Endothelial cell of umbilical vein (primary cell): ENCODE measurements at regions not wholly inside any gene's neighbourhood (a gene's known extent, or its start where the extent isn't known, plus 50 kb on each side); places are given as distances from the start of the nearest gene placed in this dataset.

Experiments used
- BruUV-seq: library from RNA; stranded (reverse); fragments of 400-500 nt; replicated peaks from 2 replicates; lab custom pipeline; 2021; lab: Mats Ljungman, UMichigan
- CTCF ChIA-PET: fragments of 300-600, 350-600 bp; sonication (Branson Sonifier 250); formaldehyde crosslinking; loops from one replicate; lab custom pipeline; 2021; ENCODE audit warnings: antibody characterized with exemption, inconsistent platforms; lab: Charles Lee
- POLR2A ChIA-PET: fragments of 300-600, 350-600 bp; sonication (Branson Sonifier 250); formaldehyde crosslinking; loops from one replicate; lab custom pipeline; 2021; ENCODE audit warnings: antibody characterized with exemption, inconsistent platforms; lab: Charles Lee
- DNase-seq: peaks from one replicate; pipeline ENCODE4 v3.0.0-alpha.2; 2011; ENCODE audit warnings: low read depth, low spot score
- FAIRE-seq: peaks from 2 replicates; lab custom pipeline; 2011; peaks lifted over from hg19 to GRCh38; lab: Jason Lieb, UNC
- H2AFZ ChIP-seq: 2 replicates; pipeline ENCODE4 v1.6.0; 2012; ENCODE audit warnings: low read depth, low read length, control low read depth, inconsistent platforms
- H3K27ac ChIP-seq: 2 replicates; pipeline ENCODE4 v1.5.1; 2011; ENCODE audit warnings: low read depth, mild to moderate bottlenecking, control low read depth, low read length, moderate library complexity; ENCODE audit not compliant: insufficient read depth
- H3K27me3 ChIP-seq, 2 experiments: 2 replicates each; pipeline versions ENCODE4 v1.6.0 to v1.6.1; 2011; ENCODE audit warnings: low read length in 2 of 2, mixed read lengths in 1 of 2; ENCODE audit not compliant: control insufficient read depth in 2 of 2, insufficient read depth in 2 of 2
- H3K36me3 ChIP-seq, 2 experiments: 2 replicates in 1 of 2; 3 replicates in 1 of 2; pipeline ENCODE4 v1.5.1; 2011; ENCODE audit warnings: low read length in 2 of 2, mild to moderate bottlenecking in 1 of 2, moderate library complexity in 1 of 2; ENCODE audit not compliant: control insufficient read depth in 2 of 2, insufficient read depth in 2 of 2; ENCODE audit errors: extremely low read depth in 1 of 2
- H3K4me1 ChIP-seq: 3 replicates; pipeline ENCODE4 v1.5.1; 2011; ENCODE audit warnings: mild to moderate bottlenecking, low read length; ENCODE audit not compliant: control insufficient read depth, insufficient read depth; ENCODE audit errors: extremely low read depth
- H3K4me2 ChIP-seq: 2 replicates; pipeline ENCODE4 v1.6.1; 2011; ENCODE audit warnings: low read length, control low read depth, mixed read lengths; ENCODE audit not compliant: insufficient read depth
- H3K4me3 ChIP-seq, 3 experiments: fragments of 200-600 bp in 1 of 3; sonication (generic), shearing (Covaris generic) in 1 of 3; replicated peaks in 1 of 3; 2 replicates each; pipeline ENCODE4 v1.5.1; 2011 to 2016; ENCODE audit warnings: control low read depth in 3 of 3, low read length in 3 of 3, mild to moderate bottlenecking in 2 of 3, inconsistent platforms in 1 of 3, low read depth in 1 of 3, moderate library complexity in 1 of 3; ENCODE audit not compliant: insufficient read depth in 1 of 3
- H3K79me2 ChIP-seq: 2 replicates; pipeline ENCODE4 v1.6.0; 2012; ENCODE audit warnings: low read length, inconsistent platforms; ENCODE audit not compliant: control insufficient read depth, insufficient read depth
- H3K9ac ChIP-seq: replicated peaks from 2 replicates; pipeline ENCODE3; 2011; ENCODE audit warnings: low read length, control low read depth; ENCODE audit not compliant: insufficient read depth; ENCODE audit errors: extremely low read depth
- H3K9me1 ChIP-seq: replicated peaks from 3 replicates; pipeline ENCODE4 v1.6.0; 2011; ENCODE audit warnings: mild to moderate bottlenecking, low read length; ENCODE audit not compliant: control insufficient read depth, insufficient read depth; ENCODE audit errors: extremely low read depth
- H3K9me3 ChIP-seq: replicated peaks from 2 replicates; pipeline ENCODE4 v1.5.1; 2012; ENCODE audit warnings: low read length, inconsistent platforms; ENCODE audit not compliant: control insufficient read depth, insufficient read depth
- H4K20me1 ChIP-seq: replicated peaks from 2 replicates; pipeline ENCODE3; 2011; ENCODE audit warnings: mild to moderate bottlenecking, low read length; ENCODE audit not compliant: control insufficient read depth, insufficient read depth; ENCODE audit errors: extremely low read depth
- FOS ChIP-seq: IDR thresholded peaks from 2 replicates; pipeline ENCODE4 v1.6.1; 2011; ENCODE audit warnings: mild to moderate bottlenecking, low read length, moderate library complexity, borderline replicate concordance; ENCODE audit not compliant: insufficient read depth
- GATA2 ChIP-seq: IDR thresholded peaks from 2 replicates; pipeline ENCODE4 v1.7.0; 2011; ENCODE audit warnings: low read depth, mild to moderate bottlenecking, moderate library complexity, mixed read lengths, low read length; ENCODE audit not compliant: insufficient read length, insufficient read depth
- JUN ChIP-seq: IDR thresholded peaks from 2 replicates; pipeline ENCODE4 v1.6.1; 2011; ENCODE audit warnings: borderline replicate concordance, low read depth; ENCODE audit not compliant: insufficient read length, insufficient read depth
- POLR2AphosphoS5 ChIP-seq: IDR thresholded peaks from 2 replicates; pipeline ENCODE4 v1.6.1; 2012; ENCODE audit warnings: low read depth, mild to moderate bottlenecking, control low read depth, low read length, moderate library complexity; ENCODE audit not compliant: insufficient read depth
- dilution Hi-C: fragments of 300-500 bp; cut with MboI; formaldehyde crosslinking; loops from one replicate; pipeline ENCODE4 v1.15.0; 2019; ENCODE audit warnings: low sequenced_read_pairs; ENCODE audit not compliant: extremely low pct_ligation_motif_present
- intact Hi-C: fragments of 100-400 bp; cut with micrococcal nuclease; formaldehyde crosslinking; loops from one replicate; pipeline ENCODE4 v1.10.0; 2022
- TF ChIP-seq, protein P1 (sequence below): IDR thresholded peaks from 2 replicates; pipeline ENCODE4 v1.6.1; 2011; ENCODE audit not compliant: insufficient read depth, insufficient read length
- TF ChIP-seq, protein P2 (sequence below), 2 donors: IDR thresholded peaks; 1 replicate in 1 of 2; 2 replicates in 1 of 2; pipeline ENCODE4 v1.5.1; 2011; ENCODE audit warnings: low read length in 2 of 2, mild to moderate bottlenecking in 2 of 2, moderate library complexity in 2 of 2, control low read depth in 1 of 2, inconsistent platforms in 1 of 2, low read depth in 1 of 2; ENCODE audit not compliant: insufficient read depth in 1 of 2; ENCODE audit errors: extremely low read depth in 1 of 2

DNA sequence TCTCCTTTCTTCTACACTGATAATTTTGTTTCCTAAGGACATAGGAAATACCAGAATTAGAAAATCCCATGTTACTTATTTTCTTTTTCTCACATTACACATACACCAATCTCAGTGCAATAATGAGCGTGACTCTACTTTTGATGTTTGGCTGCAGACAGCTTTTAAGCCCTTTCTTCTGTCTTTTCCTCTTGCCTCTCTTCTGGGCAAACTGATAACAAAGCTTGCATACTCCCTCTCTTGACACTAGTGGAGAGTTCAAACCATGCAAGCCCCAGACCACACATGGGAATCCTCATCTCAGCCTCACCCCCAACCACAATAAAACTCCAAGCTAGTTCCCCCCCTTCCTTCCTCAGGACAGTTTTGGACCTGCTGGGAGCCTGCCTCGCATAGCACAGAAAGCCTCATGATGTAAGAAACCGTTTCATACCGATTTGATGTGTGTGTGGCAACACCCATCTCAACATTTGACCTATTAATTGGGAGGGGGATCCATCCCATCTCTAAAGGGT is 161.9 kb downstream of the EMP1 start:
- DNase-seq (no peak), FAIRE-seq (no peak)
- CTCF ChIA-PET = no interaction called here
- Histone ChIP-seq H3K79me2 (no peaks in the 10 kb centered on the region), H3K27me3 (peaks cover 4 to 13% of the 10 kb centered on the region in 2 experiments), H3K36me3 (no peaks in the 10 kb centered on the region), H3K4me2 (no peak overlapping the region), H3K27ac (no peak overlapping the region), H2AFZ (no peak overlapping the region), H3K9me3 (no peaks in the 10 kb centered on the region), H3K4me3 (no peak overlapping the region), H3K9ac (no peak overlapping the region), H3K4me1 (no peaks in the 10 kb centered on the region), H3K9me1 (no peaks in the 10 kb centered on the region), H4K20me1 (no peaks in the 10 kb centered on the region)
- dilution Hi-C loops (no loop called here), intact Hi-C loops (no loop called here)
- no TSS peak for BruUV-seq
- POLR2A ChIA-PET = no interaction called here
- no peak for TF ChIP-seq JUN
- no peak for TF ChIP-seq FOS
- TF ChIP-seq POLR2AphosphoS5 = no peak
- no peak for TF ChIP-seq GATA2
- TF ChIP-seq, protein P1, sequence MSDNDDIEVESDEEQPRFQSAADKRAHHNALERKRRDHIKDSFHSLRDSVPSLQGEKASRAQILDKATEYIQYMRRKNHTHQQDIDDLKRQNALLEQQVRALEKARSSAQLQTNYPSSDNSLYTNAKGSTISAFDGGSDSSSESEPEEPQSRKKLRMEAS = no peak
- TF ChIP-seq, protein P2, sequence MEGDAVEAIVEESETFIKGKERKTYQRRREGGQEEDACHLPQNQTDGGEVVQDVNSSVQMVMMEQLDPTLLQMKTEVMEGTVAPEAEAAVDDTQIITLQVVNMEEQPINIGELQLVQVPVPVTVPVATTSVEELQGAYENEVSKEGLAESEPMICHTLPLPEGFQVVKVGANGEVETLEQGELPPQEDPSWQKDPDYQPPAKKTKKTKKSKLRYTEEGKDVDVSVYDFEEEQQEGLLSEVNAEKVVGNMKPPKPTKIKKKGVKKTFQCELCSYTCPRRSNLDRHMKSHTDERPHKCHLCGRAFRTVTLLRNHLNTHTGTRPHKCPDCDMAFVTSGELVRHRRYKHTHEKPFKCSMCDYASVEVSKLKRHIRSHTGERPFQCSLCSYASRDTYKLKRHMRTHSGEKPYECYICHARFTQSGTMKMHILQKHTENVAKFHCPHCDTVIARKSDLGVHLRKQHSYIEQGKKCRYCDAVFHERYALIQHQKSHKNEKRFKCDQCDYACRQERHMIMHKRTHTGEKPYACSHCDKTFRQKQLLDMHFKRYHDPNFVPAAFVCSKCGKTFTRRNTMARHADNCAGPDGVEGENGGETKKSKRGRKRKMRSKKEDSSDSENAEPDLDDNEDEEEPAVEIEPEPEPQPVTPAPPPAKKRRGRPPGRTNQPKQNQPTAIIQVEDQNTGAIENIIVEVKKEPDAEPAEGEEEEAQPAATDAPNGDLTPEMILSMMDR (IDR thresholded peaks at IDR 0.05; ENCODE audit: extremely low read depth in 1 of 2, insufficient read depth in 1 of 2, low read depth in 1 of 2, low read length in 2 of 2) = no peak
